Fibroblast of lung (primary cell): ENCODE measurements at regions not wholly inside any gene's neighbourhood (a gene's known extent, or its start where the extent isn't known, plus 50 kb on each side); places are given as distances from the start of the nearest gene placed in this dataset.

Source experiments
- EZH2 ChIP-seq: IDR thresholded peaks from 2 replicates; pipeline ENCODE4 v1.5.1; 2012; ENCODE audit warnings: low read length, control low read depth, mild to moderate bottlenecking; ENCODE audit errors: missing control alignments
- TF ChIP-seq, protein P1 (sequence below), 2 donors: IDR thresholded peaks in 1 of 2; conservative IDR thresholded peaks in 1 of 2; 1 replicate in 1 of 2; 2 replicates in 1 of 2; pipeline ENCODE4 v1.5.1; 2011 to 2012; ENCODE audit warnings: low read length in 2 of 2, control low read depth in 1 of 2, inconsistent platforms in 1 of 2, low read depth in 1 of 2, mild to moderate bottlenecking in 1 of 2

DNA sequence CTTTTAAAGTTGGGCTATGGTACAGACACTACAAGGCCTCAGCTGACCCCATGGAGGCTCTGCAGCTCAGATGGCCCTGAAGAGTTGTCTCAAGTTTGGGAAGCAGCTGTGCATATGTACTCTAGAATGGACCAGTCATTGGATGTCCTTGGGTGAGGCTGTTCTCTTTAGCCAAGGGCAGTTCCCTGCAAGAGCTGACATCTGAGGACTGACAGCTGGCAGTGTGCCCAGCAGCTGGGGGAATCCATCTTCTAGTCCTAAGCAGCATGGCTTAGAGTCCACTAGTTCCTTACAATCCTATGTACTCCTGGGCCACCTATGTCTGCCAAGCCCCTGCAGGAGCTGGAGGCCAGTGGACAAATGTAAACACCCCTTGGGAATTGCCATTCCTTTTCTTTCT lies 76.5 kb downstream of the C11orf91 start:
- TF ChIP-seq, protein P1, sequence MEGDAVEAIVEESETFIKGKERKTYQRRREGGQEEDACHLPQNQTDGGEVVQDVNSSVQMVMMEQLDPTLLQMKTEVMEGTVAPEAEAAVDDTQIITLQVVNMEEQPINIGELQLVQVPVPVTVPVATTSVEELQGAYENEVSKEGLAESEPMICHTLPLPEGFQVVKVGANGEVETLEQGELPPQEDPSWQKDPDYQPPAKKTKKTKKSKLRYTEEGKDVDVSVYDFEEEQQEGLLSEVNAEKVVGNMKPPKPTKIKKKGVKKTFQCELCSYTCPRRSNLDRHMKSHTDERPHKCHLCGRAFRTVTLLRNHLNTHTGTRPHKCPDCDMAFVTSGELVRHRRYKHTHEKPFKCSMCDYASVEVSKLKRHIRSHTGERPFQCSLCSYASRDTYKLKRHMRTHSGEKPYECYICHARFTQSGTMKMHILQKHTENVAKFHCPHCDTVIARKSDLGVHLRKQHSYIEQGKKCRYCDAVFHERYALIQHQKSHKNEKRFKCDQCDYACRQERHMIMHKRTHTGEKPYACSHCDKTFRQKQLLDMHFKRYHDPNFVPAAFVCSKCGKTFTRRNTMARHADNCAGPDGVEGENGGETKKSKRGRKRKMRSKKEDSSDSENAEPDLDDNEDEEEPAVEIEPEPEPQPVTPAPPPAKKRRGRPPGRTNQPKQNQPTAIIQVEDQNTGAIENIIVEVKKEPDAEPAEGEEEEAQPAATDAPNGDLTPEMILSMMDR (conservative IDR thresholded peaks at IDR 0.05 in 1 of 2, IDR thresholded peaks at IDR 0.05 in 1 of 2; ENCODE audit: low read depth in 1 of 2, low read length in 2 of 2), result no peak
- TF ChIP-seq EZH2, result no peak
